Peyer's patch (tissue), 4 donors: ENCODE measurements at regions not wholly inside any gene's neighbourhood (a gene's known extent, or its start where the extent isn't known, plus 50 kb on each side); places are given as distances from the start of the nearest gene placed in this dataset.

ENCODE experiments used
- POLR2A ChIP-seq, 2 donors: fragments of 450-650 bp; IDR thresholded peaks; one replicate each; pipeline ENCODE4 v1.5.1; 2017; ENCODE audit warnings: antibody characterized with exemption in 2 of 2, mild to moderate bottlenecking in 2 of 2, moderate library complexity in 2 of 2
- TF ChIP-seq, protein P1 (sequence below), 6 experiments: fragments of 450-650 bp in 4 of 6; fragments of 200-600 bp in 2 of 6; sonication (generic) in 1 of 6; IDR thresholded peaks; one replicate each; pipeline ENCODE4 v1.5.1; 2017 to 2019; ENCODE audit warnings: antibody characterized with exemption in 6 of 6, mild to moderate bottlenecking in 3 of 6, moderate library complexity in 1 of 6

DNA sequence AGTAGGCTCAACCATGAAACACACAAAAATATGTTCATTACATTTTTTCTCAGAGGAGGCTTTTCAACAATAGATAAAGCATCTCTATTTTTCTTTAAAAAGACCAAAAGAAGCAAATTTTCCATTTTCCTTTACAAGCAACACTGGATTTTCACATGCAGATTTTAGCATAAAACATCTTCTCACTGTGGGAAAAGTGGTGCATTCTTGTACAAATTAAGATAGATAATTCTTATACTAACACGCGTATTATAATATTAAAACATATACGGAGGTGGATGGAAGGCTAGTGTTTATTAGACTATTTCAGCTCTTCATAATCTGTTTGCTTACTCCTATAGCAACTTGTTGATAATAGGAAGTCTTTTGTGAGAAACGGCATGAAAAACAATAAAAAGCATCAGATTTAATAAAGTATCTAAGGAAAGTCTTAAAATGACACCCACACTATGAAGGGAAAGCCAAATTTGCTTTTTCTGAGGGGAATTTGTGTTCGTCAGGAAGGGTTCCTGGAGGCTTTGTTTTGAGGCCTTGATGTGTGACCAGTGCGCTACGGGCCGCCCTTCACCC lies 529.6 kb downstream of the SOX2 start:
- TF ChIP-seq, protein P1, sequence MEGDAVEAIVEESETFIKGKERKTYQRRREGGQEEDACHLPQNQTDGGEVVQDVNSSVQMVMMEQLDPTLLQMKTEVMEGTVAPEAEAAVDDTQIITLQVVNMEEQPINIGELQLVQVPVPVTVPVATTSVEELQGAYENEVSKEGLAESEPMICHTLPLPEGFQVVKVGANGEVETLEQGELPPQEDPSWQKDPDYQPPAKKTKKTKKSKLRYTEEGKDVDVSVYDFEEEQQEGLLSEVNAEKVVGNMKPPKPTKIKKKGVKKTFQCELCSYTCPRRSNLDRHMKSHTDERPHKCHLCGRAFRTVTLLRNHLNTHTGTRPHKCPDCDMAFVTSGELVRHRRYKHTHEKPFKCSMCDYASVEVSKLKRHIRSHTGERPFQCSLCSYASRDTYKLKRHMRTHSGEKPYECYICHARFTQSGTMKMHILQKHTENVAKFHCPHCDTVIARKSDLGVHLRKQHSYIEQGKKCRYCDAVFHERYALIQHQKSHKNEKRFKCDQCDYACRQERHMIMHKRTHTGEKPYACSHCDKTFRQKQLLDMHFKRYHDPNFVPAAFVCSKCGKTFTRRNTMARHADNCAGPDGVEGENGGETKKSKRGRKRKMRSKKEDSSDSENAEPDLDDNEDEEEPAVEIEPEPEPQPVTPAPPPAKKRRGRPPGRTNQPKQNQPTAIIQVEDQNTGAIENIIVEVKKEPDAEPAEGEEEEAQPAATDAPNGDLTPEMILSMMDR (IDR thresholded peaks at IDR 0.05): no peak
- TF ChIP-seq POLR2A (IDR thresholded peaks at IDR 0.05): no peak
